ENCODE measurements at regions not wholly inside any gene's neighbourhood (a gene's known extent, or its start where the extent isn't known, plus 50 kb on each side); places are given as distances from the start of the nearest gene placed in this dataset.

DNA sequence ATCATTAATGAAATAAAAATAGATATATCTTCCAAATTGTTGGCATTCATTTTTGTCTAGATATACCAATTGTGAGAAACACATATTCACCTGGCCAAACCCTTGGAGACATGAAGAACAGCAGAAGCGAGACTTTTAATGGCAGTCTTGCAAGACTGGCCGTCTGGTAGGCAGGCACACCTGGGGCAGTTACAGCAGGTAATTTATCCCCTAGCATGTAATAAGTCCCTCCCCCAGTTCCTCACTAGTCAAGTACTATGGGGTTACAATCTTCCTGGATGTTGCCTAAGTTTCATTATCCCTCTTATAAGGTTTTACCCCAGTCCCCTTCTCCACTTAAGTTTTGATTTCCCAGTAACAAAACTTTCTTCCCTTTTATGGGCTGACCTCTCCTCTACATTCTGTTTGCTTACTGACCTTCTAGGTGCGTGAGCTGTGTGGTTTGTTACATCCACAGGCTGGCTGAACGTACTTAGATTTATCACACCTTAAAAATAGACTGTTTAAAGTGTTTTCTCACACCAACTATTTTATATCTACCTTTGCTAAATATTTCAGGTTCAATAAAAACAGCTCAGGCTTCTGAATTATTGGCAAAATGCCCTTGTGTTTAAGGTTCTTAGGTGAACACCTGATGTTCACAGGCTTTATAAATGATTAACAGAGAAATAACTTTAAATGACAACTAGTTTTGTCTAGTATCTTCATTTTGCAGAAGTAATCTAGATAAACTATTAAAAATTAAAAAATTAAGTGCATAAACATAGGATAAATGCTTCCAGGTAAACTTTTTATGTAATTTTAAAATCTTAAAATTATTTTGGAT lies 365.0 kb upstream of the TFPI start:
- H3K27ac ChIP-seq, result no peak overlapping the region
- H3K36me3 ChIP-seq, result no peaks in the 10 kb centered on the region
- H3K4me1 ChIP-seq, result no peaks in the 10 kb centered on the region
- intact Hi-C loops (cut with DNase I), result no loop called here
- H3K9me3 ChIP-seq, result no peaks in the 10 kb centered on the region
- TF ChIP-seq, protein P1, sequence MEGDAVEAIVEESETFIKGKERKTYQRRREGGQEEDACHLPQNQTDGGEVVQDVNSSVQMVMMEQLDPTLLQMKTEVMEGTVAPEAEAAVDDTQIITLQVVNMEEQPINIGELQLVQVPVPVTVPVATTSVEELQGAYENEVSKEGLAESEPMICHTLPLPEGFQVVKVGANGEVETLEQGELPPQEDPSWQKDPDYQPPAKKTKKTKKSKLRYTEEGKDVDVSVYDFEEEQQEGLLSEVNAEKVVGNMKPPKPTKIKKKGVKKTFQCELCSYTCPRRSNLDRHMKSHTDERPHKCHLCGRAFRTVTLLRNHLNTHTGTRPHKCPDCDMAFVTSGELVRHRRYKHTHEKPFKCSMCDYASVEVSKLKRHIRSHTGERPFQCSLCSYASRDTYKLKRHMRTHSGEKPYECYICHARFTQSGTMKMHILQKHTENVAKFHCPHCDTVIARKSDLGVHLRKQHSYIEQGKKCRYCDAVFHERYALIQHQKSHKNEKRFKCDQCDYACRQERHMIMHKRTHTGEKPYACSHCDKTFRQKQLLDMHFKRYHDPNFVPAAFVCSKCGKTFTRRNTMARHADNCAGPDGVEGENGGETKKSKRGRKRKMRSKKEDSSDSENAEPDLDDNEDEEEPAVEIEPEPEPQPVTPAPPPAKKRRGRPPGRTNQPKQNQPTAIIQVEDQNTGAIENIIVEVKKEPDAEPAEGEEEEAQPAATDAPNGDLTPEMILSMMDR (IDR thresholded peaks at IDR 0.05), result no peak
- H3K27me3 ChIP-seq, result no peaks in the 10 kb centered on the region
- WGBS, 2 donors, result 77 to 83% methylated on average over 4 of the region's 4 CpGs
- no peak for DNase-seq
- ATAC-seq, result no peak
- H3K4me3 ChIP-seq, result no peak overlapping the region

DNA sequence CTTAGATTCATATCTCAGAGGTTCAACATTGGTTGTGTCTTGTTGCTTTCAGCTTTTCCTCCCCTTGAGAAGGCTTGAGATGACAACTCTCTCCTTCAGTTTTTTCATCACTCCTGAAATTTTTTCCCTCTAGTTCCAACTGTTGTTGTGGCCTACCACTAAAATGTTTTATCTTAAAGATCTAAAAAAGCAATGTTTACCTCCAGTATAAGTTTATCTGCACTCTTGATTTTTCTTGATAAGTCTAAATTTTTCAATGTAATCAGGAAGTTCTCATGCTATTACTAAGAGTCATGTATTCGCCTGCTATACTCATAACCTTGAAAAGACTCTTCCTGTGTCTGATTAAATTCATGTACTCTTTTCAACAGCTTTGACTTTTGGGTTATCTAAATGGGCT lies 366.3 kb upstream of the TFPI start:
- ATAC-seq (no peak), DNase-seq (no peak)
- Histone ChIP-seq H3K36me3 (no peaks in the 10 kb centered on the region), H3K9me3 (no peaks in the 10 kb centered on the region), H3K4me1 (no peaks in the 10 kb centered on the region), H3K27me3 (no peaks in the 10 kb centered on the region), H3K27ac (no peak overlapping the region), H3K4me3 (no peak overlapping the region)
- intact Hi-C loops (cut with DNase I), result no loop called here
- TF ChIP-seq, protein P1 (IDR thresholded peaks at IDR 0.05), result no peak
- 49 to 54% methylated on average over 1 of the region's 1 CpG for WGBS, 2 donors

DNA sequence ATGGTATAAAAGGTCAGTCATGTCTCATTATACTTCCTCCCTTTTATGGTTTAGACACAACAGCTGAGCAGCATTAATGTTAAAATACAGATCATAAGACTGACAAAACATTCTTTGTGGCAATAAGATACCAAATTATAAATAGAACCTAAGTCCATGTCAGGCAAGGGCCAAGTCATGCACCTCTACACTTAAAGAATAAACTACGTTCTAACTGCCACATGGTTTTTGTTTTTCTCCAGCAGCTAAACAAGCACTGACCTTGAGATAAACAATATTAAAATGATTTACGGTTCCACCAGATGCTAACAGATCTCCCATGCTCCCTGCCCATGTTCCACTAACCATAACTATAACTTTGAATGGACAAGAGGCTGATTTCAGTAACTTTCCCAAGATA lies 368.6 kb upstream of the TFPI start:
- intact Hi-C loops (cut with DNase I), result no loop called here
- H3K27ac ChIP-seq, result no peak overlapping the region
- no peaks in the 10 kb centered on the region for H3K36me3 ChIP-seq
- H3K4me1 ChIP-seq, result no peaks in the 10 kb centered on the region
- TF ChIP-seq, protein P1 (IDR thresholded peaks at IDR 0.05), result no peak
- 62 to 67% methylated on average over 2 of the region's 2 CpGs for WGBS, 2 donors
- no peak for DNase-seq
- H3K27me3 ChIP-seq, result no peaks in the 10 kb centered on the region
- no peak for ATAC-seq
- no peak overlapping the region for H3K4me3 ChIP-seq
- H3K9me3 ChIP-seq, result no peaks in the 10 kb centered on the region

DNA sequence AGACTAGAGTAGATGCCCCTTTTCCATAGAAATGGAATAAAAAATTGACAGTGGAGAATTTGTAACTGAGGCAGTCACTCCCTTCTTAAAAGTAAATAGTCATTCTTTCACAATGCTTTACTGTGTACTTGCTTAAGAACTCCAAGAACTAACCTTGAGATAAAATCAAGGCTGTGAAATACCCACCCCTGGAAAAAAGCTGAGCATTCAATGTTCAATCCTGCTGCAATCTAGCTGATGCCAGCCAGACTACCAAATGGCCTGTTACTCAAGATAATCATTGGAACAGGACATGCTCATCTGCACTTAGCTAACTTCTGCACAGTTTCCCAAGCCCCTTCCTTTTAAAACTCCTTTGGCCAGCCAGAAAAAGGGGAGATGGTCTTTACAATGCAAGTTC lies 367.4 kb upstream of the GULP1 start:
- H3K27me3 ChIP-seq, result no peaks in the 10 kb centered on the region
- intact Hi-C loops (cut with DNase I), result no loop called here
- TF ChIP-seq, protein P1 (IDR thresholded peaks at IDR 0.05), result no peak
- no peaks in the 10 kb centered on the region for H3K36me3 ChIP-seq
- H3K4me3 ChIP-seq, result no peak overlapping the region
- H3K9me3 ChIP-seq, result no peaks in the 10 kb centered on the region
- H3K4me1 ChIP-seq, result no peaks in the 10 kb centered on the region
- ATAC-seq, result no peak
- no peak for DNase-seq
- H3K27ac ChIP-seq, result no peak overlapping the region

Measured in heart right ventricle (tissue), 16 donors.